GM12878 (cell line): ENCODE measurements at regions not wholly inside any gene's neighbourhood (a gene's known extent, or its start where the extent isn't known, plus 50 kb on each side); places are given as distances from the start of the nearest gene placed in this dataset.

Experiments
- ATAC-seq: fragments of 200-7000 bp; cut with Tn5 transposase; 3 replicates; pipeline ENCODE4 v1.9.1; 2020; ENCODE audit warnings: mild to moderate bottlenecking, moderate library complexity
- BruUV-seq: library from RNA; stranded (reverse); fragments of 400-500 nt; replicated peaks from 2 replicates; lab custom pipeline; 2021; lab: Mats Ljungman, UMichigan
- CTCF ChIA-PET: fragments of 300-600 bp; sonication (Branson Sonifier 250); formaldehyde crosslinking; extraction: SDS; loops from one replicate; lab custom pipeline; 2021; ENCODE audit warnings: inconsistent platforms; lab: Yijun Ruan, JAX
- POLR2A ChIA-PET: fragments of 350-600 bp; formaldehyde crosslinking; extraction: SDS; loops from one replicate; lab custom pipeline; 2021; ENCODE audit warnings: inconsistent platforms; lab: Charles Lee
- RAD21 ChIA-PET: fragments of 300-600 bp; sonication (Branson Sonifier 250); formaldehyde crosslinking; loops from one replicate; lab custom pipeline; 2023; ENCODE audit warnings: antibody characterized with exemption; ENCODE audit not compliant: unreplicated experiment; lab: Charles Lee
- SMC1A ChIA-PET: fragments of 300-600 bp; sonication (Branson Sonifier 250); formaldehyde crosslinking; loops from one replicate; lab custom pipeline; 2023; ENCODE audit not compliant: unreplicated experiment, uncharacterized antibody; lab: Charles Lee
- DNase-seq: peaks from one replicate; pipeline ENCODE4 v3.0.0-alpha.2; 2011; ENCODE audit warnings: low read depth, low spot score
- FAIRE-seq: peaks from 3 replicates; lab custom pipeline; 2011; peaks lifted over from hg19 to GRCh38; lab: Jason Lieb, UNC
- H2AFZ ChIP-seq: 2 replicates; pipeline ENCODE4 v1.6.0; 2011; ENCODE audit warnings: low read depth, low read length, control low read depth; ENCODE audit not compliant: control insufficient read depth
- H3K27ac ChIP-seq: 2 replicates; pipeline ENCODE4 v1.5.1; 2011; ENCODE audit warnings: control low read depth; ENCODE audit not compliant: control insufficient read depth, insufficient read depth
- H3K27me3 ChIP-seq, 2 experiments: replicated peaks in 1 of 2; 2 replicates each; pipeline versions ENCODE4 v1.6.0 to v1.6.1; 2011; ENCODE audit warnings: low read length in 1 of 2; ENCODE audit not compliant: control insufficient read depth in 2 of 2, insufficient read depth in 2 of 2
- H3K36me3 ChIP-seq, 2 experiments: 2 replicates each; pipeline ENCODE4 v1.5.1; 2011; ENCODE audit warnings: low read length in 1 of 2; ENCODE audit not compliant: control insufficient read depth in 2 of 2, insufficient read depth in 2 of 2
- H3K4me1 ChIP-seq: 2 replicates; pipeline ENCODE4 v1.6.1; 2011; ENCODE audit warnings: mild to moderate bottlenecking, low read length, moderate library complexity, mixed read lengths; ENCODE audit not compliant: control insufficient read depth, insufficient read depth
- H3K4me2 ChIP-seq: 2 replicates; pipeline ENCODE4 v1.6.0; 2011; ENCODE audit warnings: control low read depth; ENCODE audit not compliant: control insufficient read depth, insufficient read depth
- H3K4me3 ChIP-seq: fragments of 200-600 bp; sonication (generic); 2 replicates; pipeline ENCODE4 v1.5.1; 2016
- H3K79me2 ChIP-seq: 2 replicates; pipeline ENCODE4 v1.6.0; 2011; ENCODE audit warnings: low read length; ENCODE audit not compliant: control insufficient read depth, insufficient read depth
- H3K9ac ChIP-seq: 2 replicates; pipeline ENCODE4 v1.8.0; 2011; ENCODE audit warnings: low read length, control low read depth, mixed read lengths; ENCODE audit not compliant: control insufficient read depth, insufficient read depth
- H3K9me3 ChIP-seq: replicated peaks from 3 replicates; pipeline ENCODE4 v1.5.1; 2011; ENCODE audit warnings: mild to moderate bottlenecking, low read length; ENCODE audit not compliant: control insufficient read depth, insufficient read depth
- H4K20me1 ChIP-seq: 2 replicates; pipeline ENCODE4 v1.6.0; 2011; ENCODE audit not compliant: control insufficient read depth, insufficient read depth
- CTCF ChIP-seq, 3 experiments: IDR thresholded peaks in 2 of 3; conservative IDR thresholded peaks in 1 of 3; 2 replicates each; pipeline ENCODE4 v1.5.1; 2011; ENCODE audit warnings: low read depth in 3 of 3, low read length in 3 of 3, mild to moderate bottlenecking in 3 of 3, control low read depth in 2 of 3, moderate library complexity in 2 of 3, inconsistent platforms in 1 of 3, mixed read lengths in 1 of 3; ENCODE audit not compliant: control insufficient read depth in 2 of 3, insufficient read depth in 1 of 3; ENCODE audit errors: extremely low read depth in 1 of 3
- E2F4 ChIP-seq: IDR thresholded peaks from 2 replicates; pipeline ENCODE4 v1.6.1; 2012; ENCODE audit warnings: low read depth, low read length, improper control_type of control experiment
- PAX5 ChIP-seq: IDR thresholded peaks from 2 replicates; pipeline ENCODE4 v1.6.1; 2011; ENCODE audit warnings: low read depth, low read length, borderline replicate concordance
- PRDM15 ChIP-seq: fragments of 450-650 bp; formaldehyde crosslinking; IDR thresholded peaks from 2 replicates; pipeline ENCODE4 v1.4.0; 2020; ENCODE audit warnings: mild to moderate bottlenecking, moderate library complexity
- RAD51 ChIP-seq: fragments of 450-650 bp; IDR thresholded peaks from 2 replicates; pipeline ENCODE4 v1.6.1; 2016; ENCODE audit warnings: moderate library complexity, mild to moderate bottlenecking, inconsistent platforms
- TAF1 ChIP-seq: IDR thresholded peaks from 2 replicates; pipeline ENCODE4 v1.6.1; 2011; ENCODE audit warnings: mild to moderate bottlenecking, low read depth, low read length, borderline replicate concordance
- WGBS: methylation state at CpG from one replicate; pipeline ENCODE4 v1.1.6; 2016; ENCODE audit warnings: low lambda C conversion rate; ENCODE audit not compliant: insufficient replicate concordance, insufficient coverage; ENCODE audit errors: missing lambda C conversion rate; 5-methylcytosine and 5-hydroxymethylcytosine counted together
- in situ Hi-C: fragments of 300-500 bp; cut with MboI; formaldehyde crosslinking; loops from 9 replicates; pipeline ENCODE4 v1.14.3; 2018; ENCODE audit warnings: mixed read lengths
- intact Hi-C: fragments of 100-400 bp; cut with micrococcal nuclease; formaldehyde crosslinking; loops from one replicate; pipeline ENCODE4 v1.14.2; 2022; ENCODE audit not compliant: unreplicated experiment

GRCh38 chr3:62999158-62999557 is 123.9 kb upstream of the CADPS start:
- Histone ChIP-seq H3K4me3 (no peak overlapping the region), H4K20me1 (no peaks in the 10 kb centered on the region), H2AFZ (no peak overlapping the region), H3K36me3 (no peaks in the 10 kb centered on the region), H3K9me3 (no peaks in the 10 kb centered on the region), H3K4me1 (no peaks in the 10 kb centered on the region), H3K27ac (no peak overlapping the region), H3K79me2 (no peaks in the 10 kb centered on the region), H3K9ac (no peak overlapping the region), H3K27me3 (no peaks in the 10 kb centered on the region), H3K4me2 (no peak overlapping the region)
- no peak for DNase-seq
- CTCF ChIA-PET: no interaction called here
- SMC1A ChIA-PET: interaction anchor here (0.8 kb wide), 1 partner anchor 23 kb away, joined by 3 read pairs; no protein-coding TSS in a partner anchor
- intact Hi-C loops: no loop called here
- POLR2A ChIA-PET: no interaction called here
- BruUV-seq: no TSS peak
- RAD21 ChIA-PET: no interaction called here
- no peak for TF ChIP-seq TAF1
- no peak for TF ChIP-seq PRDM15
- TF ChIP-seq PAX5: no peak
- TF ChIP-seq E2F4: no peak
- TF ChIP-seq RAD51: no peak
- TF ChIP-seq CTCF (IDR thresholded peaks at IDR 0.05 in 2 of 3, conservative IDR thresholded peaks at IDR 0.05 in 1 of 3; ENCODE audit: control insufficient read depth in 2 of 3, extremely low read depth in 1 of 3, insufficient read depth in 1 of 3, low read depth in 3 of 3, low read length in 3 of 3): no peak
- no peak for ATAC-seq
- FAIRE-seq: no peak
- in situ Hi-C loops: no loop called here
- 0% methylated on average over 2 of the region's 2 CpGs for WGBS
